Astrocyte (in vitro differentiated cells and primary cell): ENCODE measurements at regions not wholly inside any gene's neighbourhood (a gene's known extent, or its start where the extent isn't known, plus 50 kb on each side); places are given as distances from the start of the nearest gene placed in this dataset.

Source experiments
- DNase-seq: peaks from one replicate; pipeline ENCODE4 v3.0.0-alpha.2; 2010; ENCODE audit warnings: low read depth
- FAIRE-seq: peaks from 2 replicates; lab custom pipeline; 2011; peaks lifted over from hg19 to GRCh38; lab: Jason Lieb, UNC
- H2AFZ ChIP-seq: 2 replicates; pipeline ENCODE4 v1.6.0; 2012; ENCODE audit warnings: low read depth, low read length, inconsistent platforms
- H3K27ac ChIP-seq: 2 replicates; pipeline ENCODE4 v1.5.1; 2011; ENCODE audit warnings: low read depth, low read length, inconsistent platforms
- H3K27me3 ChIP-seq: 2 replicates; pipeline ENCODE4 v1.6.0; 2011; ENCODE audit warnings: low read length, inconsistent platforms; ENCODE audit not compliant: insufficient read depth
- H3K36me3 ChIP-seq: 2 replicates; pipeline ENCODE4 v1.5.1; 2011; ENCODE audit warnings: low read length, inconsistent platforms; ENCODE audit not compliant: insufficient read depth
- H3K4me1 ChIP-seq: 2 replicates; pipeline ENCODE4 v1.5.1; 2011; ENCODE audit warnings: low read length, inconsistent platforms; ENCODE audit not compliant: insufficient read depth
- H3K4me2 ChIP-seq: 2 replicates; pipeline ENCODE4 v1.6.0; 2012; ENCODE audit warnings: low read length, inconsistent platforms
- H3K4me3 ChIP-seq: 2 replicates; pipeline ENCODE4 v1.5.1; 2011; ENCODE audit warnings: low read depth, mild to moderate bottlenecking, low read length, inconsistent platforms; ENCODE audit not compliant: insufficient read depth
- H3K79me2 ChIP-seq: 2 replicates; pipeline ENCODE4 v1.6.0; 2012; ENCODE audit warnings: mild to moderate bottlenecking, low read length, inconsistent platforms; ENCODE audit not compliant: insufficient read depth
- H3K9ac ChIP-seq: 2 replicates; pipeline ENCODE4 v1.6.0; 2012; ENCODE audit warnings: mild to moderate bottlenecking, low read length, inconsistent platforms
- H3K9me3 ChIP-seq: 2 replicates; pipeline ENCODE4 v1.5.1; 2012; ENCODE audit warnings: low read depth, mild to moderate bottlenecking, low read length, inconsistent platforms; ENCODE audit not compliant: insufficient read depth
- H4K20me1 ChIP-seq: 2 replicates; pipeline ENCODE4 v1.6.0; 2012; ENCODE audit warnings: low read length, inconsistent platforms; ENCODE audit not compliant: insufficient read depth
- H3K27ac Mint-ChIP-seq: one replicate; pipeline ENCODE4 v1.8.0; 2021; ENCODE audit warnings: mild to moderate bottlenecking, mixed read lengths; ENCODE audit not compliant: unreplicated experiment
- H3K27me3 Mint-ChIP-seq: one replicate; pipeline ENCODE4 v1.8.0; 2021; ENCODE audit warnings: low read depth, mixed read lengths; ENCODE audit not compliant: unreplicated experiment
- H3K36me3 Mint-ChIP-seq: one replicate; pipeline ENCODE4 v1.8.0; 2021; ENCODE audit warnings: low read depth, mixed read lengths; ENCODE audit not compliant: unreplicated experiment
- H3K4me1 Mint-ChIP-seq: one replicate; pipeline ENCODE4 v1.8.0; 2021; ENCODE audit warnings: low read depth, mixed read lengths; ENCODE audit not compliant: unreplicated experiment
- H3K4me3 Mint-ChIP-seq: one replicate; pipeline ENCODE4 v1.8.0; 2021; ENCODE audit warnings: mild to moderate bottlenecking, moderate library complexity, mixed read lengths; ENCODE audit not compliant: unreplicated experiment
- H3K9me3 Mint-ChIP-seq: one replicate; pipeline ENCODE4 v1.8.0; 2021; ENCODE audit warnings: mild to moderate bottlenecking, mixed read lengths; ENCODE audit not compliant: unreplicated experiment
- CTCF ChIP-seq: IDR thresholded peaks from 2 replicates; pipeline ENCODE4 v1.5.1; 2011; ENCODE audit warnings: low read depth, mild to moderate bottlenecking, inconsistent platforms, low read length, moderate library complexity; ENCODE audit not compliant: insufficient read depth
- EZH2 ChIP-seq: IDR thresholded peaks from 2 replicates; pipeline ENCODE4 v1.6.1; 2012; ENCODE audit warnings: mild to moderate bottlenecking, low read length, inconsistent platforms; ENCODE audit not compliant: insufficient read depth

GRCh38 chr2:143847257-143847656 is 672.7 kb downstream of the ZEB2 start:
- Histone ChIP-seq H3K4me3 (no peak overlapping the region), H3K36me3 (no peaks in the 10 kb centered on the region), H3K79me2 (no peaks in the 10 kb centered on the region), H3K4me1 (no peaks in the 10 kb centered on the region), H3K9me3 (no peaks in the 10 kb centered on the region), H3K27ac (no peak overlapping the region), H3K9ac (no peak overlapping the region), H2AFZ (no peak overlapping the region), H3K27me3 (no peaks in the 10 kb centered on the region), H4K20me1 (no peaks in the 10 kb centered on the region), H3K4me2 (no peak overlapping the region)
- H3K27me3 Mint-ChIP-seq, result peaks cover 3% of the 10 kb centered on the region
- H3K4me3 Mint-ChIP-seq, result no peak overlapping the region
- no peaks in the 10 kb centered on the region for H3K9me3 Mint-ChIP-seq
- no peak for TF ChIP-seq EZH2
- TF ChIP-seq CTCF, result no peak
- DNase-seq (no peak), FAIRE-seq (no peak)
- no peak overlapping the region for H3K27ac Mint-ChIP-seq
- no peaks in the 10 kb centered on the region for H3K4me1 Mint-ChIP-seq
- peaks cover 2% of the 10 kb centered on the region for H3K36me3 Mint-ChIP-seq

- Histone ChIP-seq H3K79me2 (no peaks in the 10 kb centered on the region), H3K27me3 (no peaks in the 10 kb centered on the region), H3K9ac (no peak overlapping the region), H2AFZ (no peak overlapping the region), H4K20me1 (no peaks in the 10 kb centered on the region), H3K36me3 (no peaks in the 10 kb centered on the region), H3K9me3 (no peaks in the 10 kb centered on the region), H3K4me1 (no peaks in the 10 kb centered on the region), H3K4me3 (no peak overlapping the region), H3K27ac (no peak overlapping the region), H3K4me2 (no peak overlapping the region)
- FAIRE-seq (no peak), DNase-seq (no peak)
- peaks cover 3% of the 10 kb centered on the region for H3K9me3 Mint-ChIP-seq
- no peak overlapping the region for H3K4me3 Mint-ChIP-seq
- TF ChIP-seq EZH2 (no peak), CTCF (no peak)
- H3K36me3 Mint-ChIP-seq, result peaks cover 2% of the 10 kb centered on the region
- H3K27ac Mint-ChIP-seq, result no peak overlapping the region
- H3K4me1 Mint-ChIP-seq, result no peaks in the 10 kb centered on the region
- peaks cover 3% of the 10 kb centered on the region for H3K27me3 Mint-ChIP-seq
These were observed 674.9 kb downstream of the ZEB2 start for GRCh38 chr2:143844986-143845385.

- H3K4me1 ChIP-seq, result no peaks in the 10 kb centered on the region
- Mint-ChIP-seq H3K4me1 (no peaks in the 10 kb centered on the region), H3K9me3 (peaks cover 3% of the 10 kb centered on the region), H3K27ac (no peak overlapping the region), H3K36me3 (peaks cover 2% of the 10 kb centered on the region), H3K27me3 (peaks cover 3% of the 10 kb centered on the region), H3K4me3 (no peak overlapping the region)
- H2AFZ ChIP-seq, result no peak overlapping the region
- no peak overlapping the region for H3K4me3 ChIP-seq
- H3K9ac ChIP-seq, result no peak overlapping the region
- H3K4me2 ChIP-seq, result no peak overlapping the region
- no peaks in the 10 kb centered on the region for H3K36me3 ChIP-seq
- DNase-seq (no peak), FAIRE-seq (no peak)
- no peak overlapping the region for H3K27ac ChIP-seq
- H3K9me3 ChIP-seq, result no peaks in the 10 kb centered on the region
- TF ChIP-seq EZH2 (no peak), CTCF (no peak)
- H4K20me1 ChIP-seq, result no peaks in the 10 kb centered on the region
- H3K27me3 ChIP-seq, result no peaks in the 10 kb centered on the region
- no peaks in the 10 kb centered on the region for H3K79me2 ChIP-seq
These were observed 676.2 kb downstream of the ZEB2 start for GRCh38 chr2:143843686-143844085.
